ENCODE measurements at regions not wholly inside any gene's neighbourhood (a gene's known extent, or its start where the extent isn't known, plus 50 kb on each side); places are given as distances from the start of the nearest gene placed in this dataset.
"Not testable (repeated sequence)": the region's sequence is repeated elsewhere in the genome, so short reads cannot be mapped to it uniquely, and the experiment has no call there.

GRCh38 chr10:4281190-4281825 is 496.3 kb upstream of the KLF6 start:
- Histone ChIP-seq H3K27ac (peak overlapping the region; percentile 67 to 72), H3K4me3 (no peak overlapping the region)
- TF ChIP-seq CTCF (IDR thresholded peaks at IDR 0.05) = no peak
- no peak for DNase-seq (ENCODE audit: low spot score)

DNA sequence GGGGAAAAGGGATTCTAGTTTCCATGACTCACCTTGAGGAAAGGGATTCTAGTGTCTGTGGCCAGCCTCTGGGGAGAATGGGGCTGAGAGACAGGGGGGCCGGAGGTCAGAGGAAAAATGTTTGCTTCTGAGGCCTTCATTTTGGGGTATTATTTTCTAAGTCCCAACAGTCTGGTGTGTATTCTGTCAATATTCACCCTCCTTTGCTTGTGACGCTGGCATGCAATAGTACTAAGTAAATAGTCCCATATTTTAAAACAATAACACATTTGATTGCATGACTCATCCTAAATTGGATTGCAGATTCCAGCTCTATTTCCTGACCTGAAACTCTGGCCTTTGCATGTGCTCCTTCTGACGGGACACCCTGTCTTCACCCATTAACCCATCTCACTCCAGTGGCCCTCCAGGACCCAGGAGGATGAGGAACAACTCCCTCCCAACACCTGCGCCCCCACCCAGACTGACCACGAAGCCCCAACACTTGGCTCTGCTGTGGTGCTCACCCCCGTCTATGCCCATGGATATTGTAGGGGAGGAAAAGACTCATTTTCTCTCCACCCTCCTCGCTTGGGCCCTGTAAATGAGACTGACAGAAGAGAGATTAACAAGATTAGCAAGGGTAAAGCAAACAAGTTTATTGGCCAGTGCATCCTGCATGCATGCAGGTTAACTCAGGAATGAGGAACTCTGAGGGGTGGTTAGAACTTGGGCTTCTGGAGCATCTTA is 495.6 kb upstream of the KLF6 start:
- Histone ChIP-seq H3K27ac (peak overlapping the region; percentile 67 to 72), H3K4me3 (no peak overlapping the region)
- DNase-seq (ENCODE audit: low spot score) = no peak
- no peak for TF ChIP-seq CTCF (IDR thresholded peaks at IDR 0.05)

GRCh38 chr10:4279655-4280054 is 494.6 kb upstream of the KLF6 start:
- TF ChIP-seq CTCF (IDR thresholded peaks at IDR 0.05) = no peak
- DNase-seq (ENCODE audit: low spot score) = no peak
- Histone ChIP-seq H3K4me3 (no peak overlapping the region), H3K27ac (peak overlapping the region; percentile 67 to 72)

GRCh38 chr10:4278186-4278585 is 493.2 kb upstream of the KLF6 start:
- no peak for DNase-seq (ENCODE audit: low spot score)
- TF ChIP-seq CTCF (IDR thresholded peaks at IDR 0.05) = no peak
- H3K4me3 ChIP-seq = no peak overlapping the region
- H3K27ac ChIP-seq = peak overlapping the region in 1 of 2 donors; percentile 72

- no peak for TF ChIP-seq CTCF (IDR thresholded peaks at IDR 0.05)
- H3K4me3 ChIP-seq = no peak overlapping the region
- H3K27ac ChIP-seq = no peak overlapping the region
- no peak for DNase-seq (ENCODE audit: low spot score)
These were observed 491.1 kb upstream of the KLF6 start for GRCh38 chr10:4276151-4276550.

DNA sequence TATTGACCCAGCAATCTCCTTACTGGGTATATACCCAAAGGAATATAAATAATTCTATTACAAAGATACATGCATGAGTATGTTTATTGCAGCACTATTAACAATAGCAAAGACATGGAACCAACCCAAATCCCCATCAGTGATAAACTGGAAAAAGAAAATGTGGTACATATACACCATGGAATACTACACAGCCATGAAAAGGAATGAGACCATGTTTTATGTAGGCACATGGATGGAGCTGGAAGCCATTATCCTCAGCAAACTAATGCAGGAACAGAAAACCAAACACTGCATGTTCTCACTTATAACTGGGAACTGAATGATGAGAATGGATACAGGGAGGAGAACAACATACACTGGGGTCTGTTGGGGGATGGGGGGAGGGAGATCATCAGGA is 489.7 kb upstream of the KLF6 start:
- DNase-seq (ENCODE audit: low spot score); H3K4me3 ChIP-seq: not testable (repeated sequence)

DNA sequence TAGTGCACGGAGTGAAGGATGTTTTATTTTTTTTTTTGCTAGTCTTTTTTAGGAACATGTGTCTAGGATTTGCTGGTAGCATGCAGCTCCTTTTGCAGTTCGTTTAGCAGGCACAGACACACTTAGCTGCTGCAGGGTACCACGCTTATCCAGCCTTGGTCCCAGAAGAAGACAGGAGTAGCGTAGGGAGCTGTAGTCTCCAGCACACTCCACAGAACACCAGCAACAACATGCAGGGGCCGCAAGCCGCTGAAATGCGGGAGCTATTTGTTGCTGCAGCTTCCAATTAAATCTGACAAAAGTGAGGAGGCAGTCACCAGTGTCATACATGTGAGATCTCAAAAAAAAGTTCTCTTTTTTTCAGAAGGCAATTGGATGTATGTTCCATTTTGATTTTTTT is 486.2 kb upstream of the KLF6 start:
- no peak for TF ChIP-seq CTCF (IDR thresholded peaks at IDR 0.05)
- Histone ChIP-seq H3K4me3 (no peak overlapping the region), H3K27ac (peak overlapping the region in 1 of 2 donors; percentile 45)
- DNase-seq (ENCODE audit: low spot score) = no peak

More for the DNA sequence above, 489.7 kb upstream of the KLF6 start:
- not testable (repeated sequence) for H3K27ac ChIP-seq
